ENCODE measurements at regions not wholly inside any gene's neighbourhood (a gene's known extent, or its start where the extent isn't known, plus 50 kb on each side); places are given as distances from the start of the nearest gene placed in this dataset.
A peak's percentile ranks its signal among the peaks of the same experiment; 100 is the strongest.
"Not testable (repeated sequence)": the region's sequence is repeated elsewhere in the genome, so short reads cannot be mapped to it uniquely, and the experiment has no call there.

DNA sequence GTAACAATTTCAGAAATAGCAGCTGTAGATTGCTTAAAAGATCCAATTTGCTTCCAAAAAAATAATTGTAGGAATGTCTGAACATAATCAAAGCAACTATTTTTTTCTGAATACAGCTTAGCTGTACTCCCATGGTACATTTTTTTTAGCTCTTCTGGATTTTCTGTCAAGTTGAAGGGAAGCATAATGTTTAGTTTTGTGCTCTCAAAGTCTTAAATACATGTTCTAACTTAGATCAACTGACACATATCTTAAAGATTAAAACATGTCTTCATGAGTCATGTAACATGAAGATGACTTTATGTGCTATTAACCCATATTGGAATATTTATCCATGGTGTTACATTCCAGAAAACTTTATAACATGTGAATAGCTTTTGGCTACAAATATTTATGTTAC lies 255.7 kb downstream of the BTG1 start:
- DNase-seq: no peak

DNA sequence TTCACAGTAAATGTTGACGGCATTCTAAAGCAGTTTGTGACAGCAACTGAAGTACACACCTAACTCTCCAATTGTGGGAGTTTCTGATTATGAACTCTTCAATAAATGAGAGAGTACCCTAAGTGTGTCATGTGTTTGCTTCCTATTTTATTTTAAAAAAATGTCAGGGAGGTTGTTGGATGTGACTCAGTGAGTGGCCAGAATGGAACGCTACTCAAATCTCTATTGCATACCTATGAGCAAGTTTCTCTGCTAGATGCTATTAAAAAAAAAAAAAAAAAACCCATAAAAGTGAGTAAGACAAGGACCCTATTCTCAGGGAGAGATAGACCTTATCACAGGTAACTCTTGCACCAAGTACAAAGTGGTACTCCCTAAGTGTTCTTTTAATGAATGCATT lies 256.6 kb downstream of the BTG1 start:
- no peak for DNase-seq

DNA sequence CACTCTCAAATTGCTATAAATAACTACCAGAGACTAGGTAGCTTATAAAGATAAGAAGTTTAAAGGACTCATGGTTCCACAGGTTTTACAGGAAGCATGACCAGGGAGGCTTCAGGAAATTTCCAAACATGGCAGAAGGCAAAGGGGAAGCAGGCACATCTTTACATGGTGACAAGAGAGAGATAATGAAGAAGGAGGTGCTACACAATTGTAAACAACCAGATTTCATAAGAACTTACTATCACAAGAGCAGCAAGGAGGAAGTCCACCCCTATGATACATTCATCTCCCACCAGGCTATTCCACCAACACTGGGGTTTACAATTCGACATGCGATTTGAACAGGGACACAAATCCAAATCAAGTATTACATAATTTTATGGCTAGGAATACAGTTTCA lies 257.7 kb downstream of the BTG1 start:
- DNase-seq: no peak

DNA sequence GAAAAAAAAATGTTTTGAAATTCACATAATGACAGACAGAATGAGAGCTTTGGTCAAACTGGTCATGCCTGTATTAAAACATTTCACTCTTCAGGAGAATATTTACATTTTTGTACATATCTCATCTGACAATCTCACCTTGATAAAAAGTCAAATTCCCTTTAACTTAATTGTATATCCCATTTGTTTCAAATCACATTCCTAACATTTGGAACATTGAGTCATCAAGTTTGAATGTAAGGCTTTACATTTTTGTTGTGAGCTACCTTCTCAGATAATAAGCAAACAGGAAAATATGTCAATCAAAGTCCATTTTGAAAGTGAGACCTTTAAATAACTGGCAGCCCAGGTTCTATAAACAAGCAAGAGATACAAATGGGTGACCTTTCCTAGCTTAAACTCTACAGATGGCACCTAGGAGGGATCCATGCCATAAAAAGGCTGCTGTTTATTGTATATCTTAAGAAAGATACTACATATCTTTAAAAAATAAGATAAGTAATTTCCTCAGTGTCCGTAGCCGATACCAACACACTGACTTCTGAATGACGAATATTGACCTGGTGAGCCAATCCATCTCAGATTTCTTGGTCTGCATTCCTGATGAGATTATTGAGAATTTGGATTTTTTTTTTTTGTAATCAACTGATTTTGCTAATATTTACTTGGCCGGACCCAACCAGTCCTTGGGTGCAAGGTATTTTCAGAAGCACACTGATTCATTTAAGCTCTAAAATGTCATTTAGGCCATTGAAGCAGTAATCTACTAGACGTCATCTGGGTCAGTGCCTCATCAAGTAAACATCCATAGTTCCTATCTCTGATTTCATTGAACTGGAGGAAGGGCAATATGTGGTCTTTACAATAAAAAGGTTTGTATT lies 259.6 kb downstream of the BTG1 start:
- no peak for DNase-seq

DNA sequence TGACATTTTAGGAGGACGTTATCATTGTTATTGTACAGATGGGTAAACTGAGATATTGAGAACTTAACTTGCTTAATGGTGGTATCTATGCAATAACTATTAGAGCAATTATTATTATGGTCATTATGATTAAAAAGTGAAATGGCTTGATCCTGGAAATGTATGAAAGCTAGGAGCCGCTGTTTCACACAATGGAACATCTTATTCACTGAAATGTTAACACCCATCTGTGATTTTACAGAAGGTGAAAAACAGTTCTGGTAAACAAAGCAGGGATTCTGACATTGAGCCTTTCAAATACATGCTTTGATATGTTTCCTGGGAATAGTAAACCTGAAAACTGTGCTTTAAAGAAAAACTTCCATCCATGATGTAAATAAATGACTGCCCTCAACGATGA lies 261.4 kb downstream of the BTG1 start:
- no peak for DNase-seq

DNA sequence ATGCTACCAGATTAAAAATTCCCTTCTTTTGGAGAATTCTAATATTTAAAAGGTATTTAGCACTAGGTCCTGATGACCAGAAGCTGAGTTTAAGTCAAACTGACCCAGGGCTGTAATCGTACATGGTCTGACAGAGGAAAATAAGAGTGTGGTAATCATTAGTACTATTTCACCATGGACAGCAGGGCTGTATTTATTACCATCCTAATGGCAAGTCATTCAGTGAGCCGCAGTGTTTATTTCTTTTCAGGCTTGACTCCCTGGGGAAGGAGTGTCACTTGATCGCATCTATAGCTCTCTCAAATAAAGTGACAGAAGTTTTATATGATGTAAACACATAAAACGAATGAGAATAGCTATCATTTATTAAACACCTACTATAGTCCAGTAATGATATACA lies 261.8 kb downstream of the BTG1 start:
- no peak for DNase-seq

DNA sequence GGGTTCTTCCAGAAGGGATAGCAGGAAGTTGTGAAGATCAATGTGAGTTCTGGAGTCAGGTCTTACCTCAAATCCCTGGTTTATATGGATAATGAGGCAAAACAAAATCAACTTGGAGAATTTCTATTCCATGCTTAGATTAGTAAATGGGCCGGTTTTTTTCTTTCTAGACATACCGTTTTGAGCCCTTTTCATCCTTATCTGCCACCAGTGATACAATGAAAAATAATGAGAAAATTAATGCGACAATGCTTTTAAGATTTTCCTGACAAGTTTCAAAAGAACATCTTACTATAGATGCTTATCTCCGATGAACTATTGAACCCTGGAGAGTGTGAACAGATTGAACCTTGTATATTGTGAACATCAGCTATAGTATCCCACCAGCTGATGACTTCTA lies 262.7 kb downstream of the BTG1 start:
- DNase-seq: no peak

DNA sequence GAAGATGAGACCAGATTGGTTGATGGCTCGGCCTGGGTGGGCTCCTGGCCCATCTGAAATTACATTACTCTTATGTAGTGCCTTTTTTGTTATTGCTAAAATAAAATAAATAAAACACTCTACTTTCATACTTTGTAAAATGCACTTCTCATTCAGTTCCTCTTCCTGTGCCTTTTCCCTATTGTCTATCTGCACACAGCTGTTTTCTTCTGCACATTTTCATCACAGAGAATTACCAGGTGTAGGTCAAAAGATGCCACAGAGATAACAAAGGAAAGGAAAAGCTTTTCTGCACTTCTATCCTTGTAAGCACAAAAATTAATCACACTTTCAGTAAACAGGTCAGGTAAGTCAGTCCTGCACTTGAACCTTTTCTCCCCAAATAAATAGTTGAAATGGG lies 265.1 kb downstream of the BTG1 start:
- DNase-seq: no peak

DNA sequence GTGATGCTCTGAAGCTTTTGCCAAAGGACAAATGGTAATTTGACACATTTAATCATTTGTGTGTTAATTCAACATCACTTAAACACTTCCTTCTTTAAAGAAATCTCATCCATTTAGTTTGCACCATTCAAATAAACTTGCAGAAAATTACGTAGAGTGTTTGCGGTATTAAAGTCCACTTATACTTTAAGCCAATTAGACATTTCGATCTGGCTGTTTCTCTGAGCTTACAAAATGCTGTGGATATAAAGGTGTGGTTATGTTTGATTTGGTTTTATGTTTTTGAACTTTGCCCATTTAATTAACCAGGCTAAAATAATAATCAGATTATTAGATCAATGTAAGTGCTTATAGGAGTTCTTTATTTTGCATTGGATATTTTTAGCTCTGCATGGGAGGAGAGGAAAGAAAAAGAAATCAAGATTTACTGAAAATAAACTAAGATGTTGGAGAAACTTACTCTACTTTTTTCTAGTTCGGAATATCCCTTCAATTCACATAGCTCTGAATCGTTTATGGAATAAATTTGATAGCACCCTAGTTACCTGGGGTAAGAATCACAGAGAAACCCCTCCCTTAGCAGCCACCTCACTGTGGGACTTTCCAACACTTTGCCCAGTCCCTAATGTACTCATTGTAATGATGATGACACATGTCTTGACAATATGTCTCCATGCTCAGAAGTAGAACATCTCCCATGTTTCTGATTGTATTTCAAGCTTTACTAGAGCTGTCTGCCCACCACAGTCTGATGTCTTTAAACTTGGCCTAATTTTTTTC lies 268.0 kb downstream of the BTG1 start:
- no peak for DNase-seq

DNA sequence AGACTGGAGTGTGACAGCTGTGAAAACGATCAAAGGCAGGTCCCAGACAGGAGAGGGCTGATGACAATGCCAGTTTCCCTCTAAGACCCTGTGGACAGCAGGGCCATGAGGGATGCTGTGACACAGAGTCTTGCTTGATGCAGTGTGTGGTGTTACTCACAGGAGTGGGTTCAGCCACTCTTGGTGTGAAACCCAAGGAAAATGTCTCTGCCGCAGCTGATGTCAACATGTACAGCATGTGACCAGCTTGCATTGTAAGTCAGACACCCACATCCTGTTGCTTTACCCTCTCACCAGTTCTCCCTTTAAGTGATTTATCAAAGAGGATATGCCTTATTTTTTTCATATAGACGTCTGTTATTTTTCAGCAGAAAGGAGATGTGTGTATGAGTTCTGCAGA lies 268.6 kb downstream of the BTG1 start:
- DNase-seq: peak in 7 of 51 donors; percentile 2 to 38 (median 9)

DNA sequence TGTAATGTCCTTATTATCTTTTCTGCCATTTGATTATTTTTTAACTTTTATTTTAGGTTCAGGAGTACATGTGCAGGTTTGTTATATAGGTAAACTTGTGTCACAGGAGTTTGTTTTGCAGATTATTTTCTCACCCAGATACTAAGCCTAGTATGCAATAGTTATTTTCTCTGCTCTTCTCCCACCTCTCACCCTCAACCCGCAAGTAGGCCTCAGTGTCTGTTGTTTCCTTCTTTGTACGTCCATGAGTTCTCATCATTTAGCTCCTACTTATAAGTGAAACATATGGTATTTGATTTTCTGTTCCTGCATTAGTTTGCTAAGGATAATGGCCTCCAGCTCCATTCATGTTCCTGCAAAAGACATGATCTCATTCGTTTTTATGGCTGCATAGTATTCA lies 270.0 kb downstream of the BTG1 start:
- DNase-seq: not testable (repeated sequence)

DNA sequence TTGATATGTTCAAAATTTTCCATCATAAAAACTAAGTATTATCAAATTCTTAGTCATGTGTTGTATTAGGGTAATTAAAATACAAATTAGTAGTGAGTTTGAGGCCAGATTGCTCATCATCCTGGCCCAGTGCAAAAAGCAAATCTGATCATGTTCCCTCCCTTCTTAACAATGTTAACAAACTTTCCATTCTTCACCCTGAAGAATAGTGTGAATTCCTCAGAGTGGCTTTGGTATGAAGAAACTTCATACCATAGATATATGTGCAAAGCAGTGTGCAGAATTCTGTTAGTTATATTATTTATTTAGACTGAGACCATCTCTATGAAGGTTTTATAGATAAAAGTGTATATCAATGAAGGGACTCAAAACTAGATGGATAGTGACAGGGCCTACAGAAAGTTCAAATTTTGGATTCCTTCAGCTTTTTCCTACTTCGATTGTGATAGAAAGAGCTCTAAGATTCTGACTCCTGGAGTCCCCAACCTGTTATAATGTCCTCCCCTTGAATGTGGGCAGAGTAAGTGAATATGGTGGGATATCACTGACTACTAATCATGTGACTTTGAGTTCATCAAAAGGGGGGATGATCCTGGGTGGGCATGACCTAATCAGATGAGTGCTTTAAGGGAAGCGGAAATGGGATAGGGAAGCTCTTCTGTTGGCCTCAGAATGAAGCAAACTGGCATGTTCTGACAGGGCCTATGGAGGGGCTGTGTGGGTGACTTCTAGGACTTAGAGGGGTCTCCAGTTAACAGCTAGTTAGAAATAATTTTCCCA lies 271.4 kb downstream of the BTG1 start:
- DNase-seq: no peak

DNA sequence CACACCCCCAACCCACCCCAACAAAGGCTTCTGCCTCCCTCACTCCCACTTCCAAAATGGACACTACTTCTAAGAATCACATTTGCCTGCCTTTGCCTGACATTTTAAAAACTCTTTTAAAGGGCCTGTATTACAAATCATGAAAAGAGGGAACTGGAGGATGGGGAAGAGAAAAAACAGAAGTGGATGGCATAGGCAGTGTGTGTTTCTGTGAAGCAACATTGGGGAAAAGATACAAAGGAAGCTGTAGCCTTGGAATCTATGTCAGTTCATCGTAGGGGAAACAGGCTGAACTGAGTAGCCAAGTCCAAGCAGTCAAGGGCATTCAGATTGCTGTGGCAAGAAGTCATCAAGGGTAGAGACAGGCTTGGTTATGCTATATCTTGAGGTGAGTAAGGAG lies 273.9 kb downstream of the BTG1 start:
- peak in 1 of 51 donors; percentile 2 for DNase-seq

DNA sequence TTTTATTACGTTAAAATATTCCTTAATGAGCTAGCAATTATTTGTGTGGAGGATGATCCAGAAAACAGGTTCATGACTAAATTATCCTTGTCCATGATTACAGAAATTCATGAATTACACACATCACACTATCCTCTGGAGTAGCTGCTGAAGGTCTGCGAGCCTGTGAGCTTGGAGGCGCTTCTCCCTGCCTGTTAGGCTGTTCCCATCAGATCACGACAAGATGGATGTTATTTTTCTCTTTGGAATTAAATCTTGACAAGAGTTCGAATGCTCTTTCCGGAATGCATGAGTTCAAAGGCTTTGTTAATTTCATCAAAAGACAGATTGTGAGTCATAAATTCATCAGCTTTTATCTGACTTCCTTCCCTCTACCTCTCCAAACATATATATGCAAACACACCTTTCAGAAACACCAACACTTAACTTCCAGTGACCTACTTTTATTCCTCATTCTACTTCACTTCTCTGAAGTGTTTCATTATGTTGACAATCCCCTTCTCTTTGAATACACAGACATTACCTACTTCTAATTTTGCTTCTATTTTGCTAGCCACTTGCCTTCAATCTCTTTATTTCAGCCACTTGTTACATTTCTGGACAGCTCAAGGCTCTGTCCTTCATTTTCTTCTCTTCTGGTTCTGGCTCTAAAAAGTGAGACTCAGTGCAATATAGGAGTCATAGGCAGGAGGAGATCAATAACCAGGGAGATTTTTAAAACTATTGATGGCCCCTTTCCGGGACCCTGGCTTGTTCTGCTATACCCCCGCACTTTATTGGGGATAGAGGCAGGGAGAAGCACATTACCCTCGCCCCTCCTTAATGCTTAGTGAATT lies 274.6 kb downstream of the BTG1 start:
- DNase-seq: no peak

DNA sequence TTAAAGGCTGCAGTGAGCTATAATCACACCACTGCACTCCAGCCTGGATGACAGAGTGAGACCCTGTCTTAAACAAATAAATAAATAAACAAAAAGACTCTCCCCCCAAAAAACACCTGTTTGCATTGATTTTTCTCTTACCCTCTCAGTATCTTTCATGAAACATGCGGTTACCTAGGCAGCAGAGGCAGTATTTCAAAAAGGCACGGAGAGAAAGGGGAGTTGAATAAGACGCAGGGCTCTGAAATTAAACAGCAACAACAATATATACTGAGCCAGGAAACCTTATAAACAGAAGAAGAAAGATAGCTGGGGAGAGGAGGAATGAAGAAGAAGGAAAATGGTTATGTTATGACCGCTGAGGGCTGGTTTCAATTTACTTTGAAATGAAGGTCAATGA lies 277.6 kb downstream of the BTG1 start:
- DNase-seq: no peak

DNA sequence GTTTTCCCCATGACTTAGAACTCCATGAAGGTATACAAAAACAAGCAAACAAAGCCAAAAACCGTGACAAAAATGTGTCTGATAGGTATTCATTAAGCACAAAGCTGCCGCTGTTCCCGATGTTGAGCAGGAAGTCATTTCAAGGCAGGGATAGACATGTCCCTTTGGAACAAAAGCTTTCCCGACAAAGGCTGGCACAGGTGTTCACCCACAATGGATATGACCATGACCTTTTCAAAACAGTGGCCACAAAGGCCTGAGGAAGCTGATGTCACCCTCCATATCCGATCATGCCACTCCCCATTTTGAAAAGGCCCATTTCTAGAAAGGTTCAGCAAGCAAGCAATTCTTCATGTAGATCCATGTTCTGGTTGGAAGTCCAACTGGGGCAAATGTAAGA lies 279.1 kb downstream of the BTG1 start:
- no peak for DNase-seq

DNA sequence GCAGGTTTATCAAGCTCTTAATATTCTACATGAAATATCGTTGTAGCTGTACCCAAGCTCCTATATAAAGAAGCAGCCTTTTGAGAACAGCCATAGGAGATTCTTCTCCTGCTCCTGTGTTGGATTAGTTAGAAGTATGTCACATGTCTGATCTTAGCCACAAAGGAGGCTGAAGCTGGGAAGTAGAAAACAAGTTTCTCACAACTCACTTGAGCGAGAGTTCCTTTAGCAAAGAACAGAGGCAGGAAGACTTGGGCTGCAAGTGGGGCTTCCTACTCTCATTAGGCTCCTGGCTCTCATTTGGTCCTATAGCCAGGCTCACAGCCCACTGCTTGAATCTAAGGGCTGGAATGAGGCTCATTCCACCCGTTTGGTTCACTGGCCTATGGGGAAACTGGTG lies 281.9 kb downstream of the BTG1 start:
- DNase-seq: no peak

DNA sequence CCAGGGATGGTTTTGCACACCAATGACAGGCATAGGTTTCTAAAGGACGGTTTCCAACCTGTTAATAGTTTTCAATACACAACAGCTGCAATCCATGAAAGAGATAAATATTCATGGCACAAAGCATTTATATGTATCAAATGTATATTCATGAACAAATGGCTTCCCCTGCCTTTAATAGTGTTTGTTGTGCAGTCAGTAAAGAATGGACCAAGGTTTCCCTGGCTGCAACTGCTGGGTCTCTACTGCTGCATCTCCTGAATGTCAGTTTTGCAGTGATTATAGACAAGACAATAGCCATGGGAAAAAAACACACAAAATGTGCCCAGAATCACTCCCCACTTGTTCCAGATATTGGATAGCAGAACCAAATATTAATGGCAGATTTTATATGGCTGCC lies 284.1 kb downstream of the BTG1 start:
- DNase-seq: no peak

DNA sequence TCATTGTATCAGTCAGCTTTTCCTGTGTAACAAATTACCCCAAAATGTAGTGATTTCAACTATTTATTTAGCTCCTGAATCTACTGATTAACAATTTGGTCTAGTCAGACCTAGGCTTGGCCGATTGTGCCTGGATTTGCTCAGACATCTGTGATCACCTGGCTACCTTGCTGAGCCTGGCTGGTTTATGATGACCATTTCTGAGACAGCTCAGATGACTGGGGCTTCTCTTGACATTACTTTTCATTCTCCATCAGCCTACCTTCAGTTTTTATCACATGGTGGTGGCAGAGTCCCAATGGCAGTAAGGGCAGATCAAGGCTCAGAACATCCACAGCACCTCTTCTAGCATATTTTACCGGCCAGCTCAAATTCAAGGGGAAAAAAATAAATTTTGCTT lies 286.3 kb downstream of the BTG1 start:
- DNase-seq: no peak

DNA sequence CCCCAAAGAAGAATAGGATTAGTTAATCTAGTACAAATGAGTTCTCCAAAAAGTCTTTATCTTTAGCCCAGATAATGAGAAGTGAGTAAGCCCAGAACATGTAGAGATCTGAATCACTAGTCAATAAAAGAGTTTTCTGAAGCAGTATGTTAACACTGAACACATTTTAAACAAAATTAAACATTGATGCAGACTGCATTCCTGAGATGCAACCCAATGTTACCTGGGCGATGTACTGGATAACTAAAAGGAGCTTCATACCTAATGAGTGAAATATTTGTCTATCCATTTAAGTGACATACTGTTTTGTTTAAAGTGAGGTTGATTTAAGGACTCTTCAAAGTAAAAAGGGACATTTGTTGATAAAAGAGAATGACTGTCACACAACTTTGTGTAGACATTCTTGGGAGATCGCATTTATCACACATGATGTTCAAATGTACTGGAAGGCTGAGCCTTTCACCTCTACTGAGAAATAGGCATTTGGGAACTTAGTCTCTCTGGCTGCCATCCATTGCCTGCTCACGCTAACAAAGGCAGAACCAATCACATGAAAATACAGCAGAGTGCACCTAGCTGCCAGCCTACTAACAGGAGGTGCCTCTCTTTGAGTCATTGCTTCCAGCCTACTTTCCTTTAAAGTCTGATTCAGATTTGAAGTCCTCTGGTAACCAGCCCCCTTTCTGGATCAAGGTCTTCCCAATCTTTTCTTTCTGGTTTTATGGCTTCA lies 287.7 kb downstream of the BTG1 start:
- DNase-seq: no peak

DNA sequence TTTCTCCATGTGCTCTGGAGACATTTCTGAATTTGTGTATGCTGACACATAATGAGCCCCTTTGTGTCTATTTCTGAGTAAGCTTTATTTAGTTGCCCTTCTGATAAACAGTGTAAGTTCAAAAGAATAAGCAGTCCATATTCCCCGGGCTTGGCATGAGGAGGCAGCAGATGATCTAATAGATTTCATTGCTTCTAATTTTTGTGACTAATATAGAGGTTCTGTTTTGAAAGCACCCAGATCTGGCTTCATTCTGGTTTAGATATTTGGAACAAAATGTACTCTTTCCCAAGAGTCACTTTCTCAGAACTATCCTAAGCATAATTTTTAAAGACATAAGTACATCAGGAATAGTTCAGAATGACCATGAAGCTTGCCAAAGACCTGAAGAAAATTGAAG lies 290.9 kb downstream of the BTG1 start:
- no peak for DNase-seq
